ENCODE measurements at regions not wholly inside any gene's neighbourhood (a gene's known extent, or its start where the extent isn't known, plus 50 kb on each side); places are given as distances from the start of the nearest gene placed in this dataset.

DNA sequence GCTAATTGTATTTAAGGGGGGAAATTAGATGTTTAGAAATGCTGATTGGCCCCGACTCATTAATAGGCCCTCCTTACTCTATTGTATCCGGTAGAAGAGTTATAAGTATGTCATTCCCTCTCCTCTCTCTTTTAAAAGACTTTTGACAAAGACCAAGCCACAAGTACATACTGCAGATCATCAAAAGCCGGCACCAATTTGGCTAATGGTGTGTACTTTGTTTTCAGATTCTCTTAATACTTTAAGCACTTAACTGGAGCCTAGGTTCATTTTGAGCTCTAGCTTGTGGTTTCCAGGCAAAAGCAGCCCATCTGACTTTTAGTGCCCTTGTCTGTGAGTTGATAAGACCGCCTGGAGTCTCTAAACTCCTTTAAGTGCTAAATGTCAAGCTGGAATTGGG is 210.0 kb upstream of the LYZL1 start:
- TF ChIP-seq, protein P1, sequence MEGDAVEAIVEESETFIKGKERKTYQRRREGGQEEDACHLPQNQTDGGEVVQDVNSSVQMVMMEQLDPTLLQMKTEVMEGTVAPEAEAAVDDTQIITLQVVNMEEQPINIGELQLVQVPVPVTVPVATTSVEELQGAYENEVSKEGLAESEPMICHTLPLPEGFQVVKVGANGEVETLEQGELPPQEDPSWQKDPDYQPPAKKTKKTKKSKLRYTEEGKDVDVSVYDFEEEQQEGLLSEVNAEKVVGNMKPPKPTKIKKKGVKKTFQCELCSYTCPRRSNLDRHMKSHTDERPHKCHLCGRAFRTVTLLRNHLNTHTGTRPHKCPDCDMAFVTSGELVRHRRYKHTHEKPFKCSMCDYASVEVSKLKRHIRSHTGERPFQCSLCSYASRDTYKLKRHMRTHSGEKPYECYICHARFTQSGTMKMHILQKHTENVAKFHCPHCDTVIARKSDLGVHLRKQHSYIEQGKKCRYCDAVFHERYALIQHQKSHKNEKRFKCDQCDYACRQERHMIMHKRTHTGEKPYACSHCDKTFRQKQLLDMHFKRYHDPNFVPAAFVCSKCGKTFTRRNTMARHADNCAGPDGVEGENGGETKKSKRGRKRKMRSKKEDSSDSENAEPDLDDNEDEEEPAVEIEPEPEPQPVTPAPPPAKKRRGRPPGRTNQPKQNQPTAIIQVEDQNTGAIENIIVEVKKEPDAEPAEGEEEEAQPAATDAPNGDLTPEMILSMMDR (IDR thresholded peaks at IDR 0.05; ENCODE audit: insufficient read depth, low read depth, low read length): no peak
- no peak for TF ChIP-seq EZH2 (IDR thresholded peaks at IDR 0.05; ENCODE audit: insufficient read depth, low read length)
